Activated T-helper 2 cell treated with anti-CD3 and anti-CD28 coated beads, Interferon-gamma antibody, Interleukin-2, Interleukin-4, amounts not matched to agents 10 μg/mL and 5 μg/mL and 100 μg/mL, durations not matched to agents 14 hours and 24 hours and 36 hours (primary cell): ENCODE measurements at regions not wholly inside any gene's neighbourhood (a gene's known extent, or its start where the extent isn't known, plus 50 kb on each side); places are given as distances from the start of the nearest gene placed in this dataset.

Experiments used
- DNase-seq: peaks from one replicate; pipeline ENCODE4 v3.0.0; 2021; ENCODE audit warnings: low spot score
- H3K27ac Mint-ChIP-seq: one replicate; pipeline ENCODE4 v1.8.0; 2021; ENCODE audit warnings: mixed read lengths
- H3K27me3 Mint-ChIP-seq: one replicate; pipeline ENCODE4 v1.8.0; 2021; ENCODE audit warnings: low read depth, mixed read lengths
- H3K36me3 Mint-ChIP-seq: one replicate; pipeline ENCODE4 v1.8.0; 2021; ENCODE audit warnings: low read depth, mixed read lengths
- H3K4me1 Mint-ChIP-seq: one replicate; pipeline ENCODE4 v1.8.0; 2021; ENCODE audit warnings: low read depth, mixed read lengths
- H3K4me3 Mint-ChIP-seq: one replicate; pipeline ENCODE4 v1.8.0; 2021; ENCODE audit warnings: low read depth, mild to moderate bottlenecking, moderate library complexity, mixed read lengths
- H3K9me3 Mint-ChIP-seq: one replicate; pipeline ENCODE4 v1.8.0; 2021; ENCODE audit warnings: mixed read lengths
- intact Hi-C: fragments of 100-400 bp; cut with micrococcal nuclease; formaldehyde crosslinking; loops from one replicate; pipeline ENCODE4 v1.15.1; 2023

DNA sequence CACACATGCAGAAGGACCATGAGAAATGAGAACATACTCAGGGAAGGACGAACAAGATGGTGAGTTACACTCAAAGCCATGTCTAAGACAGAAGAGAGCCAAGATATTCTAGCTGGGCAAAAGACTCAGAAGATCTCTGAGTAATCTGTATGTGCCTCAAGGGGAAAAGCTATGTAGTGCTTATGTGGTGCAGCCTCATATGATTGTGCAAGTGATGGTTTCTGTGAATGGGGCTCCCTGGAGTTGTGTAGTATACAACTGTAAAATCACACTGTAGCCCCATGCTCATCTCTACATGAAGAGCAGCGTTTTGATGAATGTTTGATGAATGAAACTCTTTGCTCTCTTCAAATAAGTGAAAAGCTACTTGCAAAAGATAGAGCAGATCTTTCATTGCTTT lies 57.5 kb downstream of the OSR1 start:
- Mint-ChIP-seq H3K27ac (no peak overlapping the region), H3K9me3 (no peaks in the 10 kb centered on the region), H3K4me3 (no peak overlapping the region), H3K36me3 (no peaks in the 10 kb centered on the region), H3K27me3 (no peaks in the 10 kb centered on the region), H3K4me1 (no peaks in the 10 kb centered on the region)
- no peak for DNase-seq
- intact Hi-C loops, result no loop called here

DNA sequence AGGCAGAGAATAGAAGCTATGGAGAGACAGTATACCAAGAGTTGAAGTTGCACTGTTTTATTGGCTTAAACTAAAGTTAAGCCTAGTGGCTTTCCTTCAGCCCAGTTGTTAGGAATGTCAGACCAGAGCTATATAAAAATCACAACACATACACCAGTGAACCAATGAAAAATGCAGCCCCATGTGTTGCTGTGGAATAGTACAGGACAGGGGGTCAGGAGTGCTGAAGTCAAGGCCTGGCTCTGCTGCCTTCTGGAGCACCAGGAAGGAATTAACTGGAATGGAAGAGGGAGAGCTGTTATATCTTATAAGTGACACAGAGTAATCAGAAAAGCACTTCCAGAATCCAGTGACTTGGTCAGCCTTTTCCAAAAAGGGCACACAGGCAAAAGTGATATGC lies 58.9 kb downstream of the OSR1 start:
- no peaks in the 10 kb centered on the region for H3K27me3 Mint-ChIP-seq
- no peaks in the 10 kb centered on the region for H3K36me3 Mint-ChIP-seq
- H3K4me3 Mint-ChIP-seq, result no peak overlapping the region
- no peak for DNase-seq
- H3K27ac Mint-ChIP-seq, result no peak overlapping the region
- intact Hi-C loops, result no loop called here
- no peaks in the 10 kb centered on the region for H3K4me1 Mint-ChIP-seq
- H3K9me3 Mint-ChIP-seq, result no peaks in the 10 kb centered on the region

DNA sequence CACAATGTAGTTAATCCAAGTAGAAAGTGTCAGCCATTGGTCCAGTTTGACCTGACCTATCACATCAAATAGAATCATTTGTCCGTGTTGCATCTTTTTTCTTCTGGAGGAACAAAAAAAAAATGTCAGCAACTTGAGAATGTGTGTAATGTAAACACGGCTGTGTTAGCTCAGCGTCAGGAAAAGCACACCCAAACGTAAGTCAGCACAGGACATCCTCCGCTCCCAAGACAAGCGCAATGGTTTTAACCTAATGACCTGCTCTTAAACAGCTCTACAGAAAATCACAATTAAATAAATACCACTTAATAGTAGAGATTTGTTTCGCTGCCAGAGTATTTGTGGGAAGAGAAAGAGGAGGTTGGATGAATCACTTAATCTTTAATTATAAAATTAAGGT lies 59.4 kb downstream of the OSR1 start:
- intact Hi-C loops, result no loop called here
- Mint-ChIP-seq H3K27ac (no peak overlapping the region), H3K27me3 (no peaks in the 10 kb centered on the region), H3K4me1 (no peaks in the 10 kb centered on the region), H3K36me3 (no peaks in the 10 kb centered on the region), H3K9me3 (no peaks in the 10 kb centered on the region), H3K4me3 (no peak overlapping the region)
- no peak for DNase-seq

DNA sequence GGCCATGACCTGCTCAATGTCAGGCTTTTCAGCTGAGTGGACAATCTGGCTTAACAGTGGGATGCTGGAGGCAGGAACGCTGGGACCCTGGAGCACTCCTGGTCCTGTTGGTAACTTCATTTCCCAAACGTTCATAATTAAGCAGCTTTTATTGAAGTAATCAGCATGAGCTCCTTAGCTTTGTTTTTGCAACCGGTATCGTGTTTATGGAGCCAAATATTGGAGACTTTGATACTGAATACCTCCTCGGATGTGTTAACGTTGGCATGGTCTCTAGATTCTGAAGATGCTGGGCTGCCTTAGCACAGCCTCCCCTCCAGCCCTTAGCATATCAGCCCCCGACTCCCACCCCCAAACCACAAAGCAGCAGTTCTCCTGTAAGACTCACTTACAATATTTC lies 60.7 kb downstream of the OSR1 start:
- no peaks in the 10 kb centered on the region for H3K4me1 Mint-ChIP-seq
- no peak overlapping the region for H3K27ac Mint-ChIP-seq
- H3K4me3 Mint-ChIP-seq, result no peak overlapping the region
- H3K36me3 Mint-ChIP-seq, result no peaks in the 10 kb centered on the region
- H3K27me3 Mint-ChIP-seq, result no peaks in the 10 kb centered on the region
- intact Hi-C loops, result no loop called here
- no peak for DNase-seq
- no peaks in the 10 kb centered on the region for H3K9me3 Mint-ChIP-seq

DNA sequence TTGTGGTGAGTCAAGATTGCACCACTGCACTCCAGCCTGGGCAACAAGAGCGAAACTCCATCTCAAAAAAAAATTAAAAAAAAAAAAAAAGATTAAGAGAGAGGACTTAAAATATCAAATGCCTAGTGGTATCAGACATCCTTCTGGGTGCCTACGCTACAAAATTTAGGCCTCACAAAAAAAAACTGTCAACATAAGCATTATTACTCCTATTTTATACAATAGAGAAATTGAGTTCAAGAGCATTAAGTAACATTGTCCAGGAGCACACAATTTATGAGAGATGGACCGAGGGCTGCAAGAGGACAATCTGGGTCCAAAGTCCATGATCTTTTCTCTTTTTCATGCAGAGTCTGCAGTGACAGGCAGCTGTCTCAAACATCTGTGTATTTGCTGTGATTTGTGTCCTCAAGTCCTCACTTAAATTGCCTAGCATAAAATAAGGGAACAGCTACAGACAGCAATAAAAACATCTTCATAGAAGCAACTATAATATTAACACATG lies 62.4 kb downstream of the OSR1 start:
- intact Hi-C loops, result no loop called here

DNA sequence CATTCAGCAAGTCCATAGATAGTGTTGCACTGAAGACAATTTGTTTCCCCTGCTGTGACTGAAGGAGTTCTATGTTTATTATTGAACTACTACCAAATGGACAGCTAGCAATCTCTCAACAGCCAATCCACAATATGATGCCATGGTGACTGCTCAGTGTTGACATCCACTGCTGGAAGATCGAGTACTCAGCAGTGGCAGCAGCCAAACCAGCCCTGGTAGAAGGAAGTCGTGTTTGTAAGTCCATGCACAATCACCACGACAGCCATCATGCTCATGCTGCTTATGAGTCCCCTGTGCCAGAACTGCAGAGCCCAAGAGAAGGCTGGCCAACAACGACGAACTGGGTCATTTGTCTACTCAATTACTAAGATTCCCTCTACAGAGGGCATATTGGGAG lies 66.4 kb downstream of the OSR1 start:
- intact Hi-C loops, result no loop called here

More for the DNA sequence above, 62.4 kb downstream of the OSR1 start:
- Mint-ChIP-seq H3K4me1 (no peaks in the 10 kb centered on the region), H3K27me3 (no peaks in the 10 kb centered on the region), H3K27ac (no peak overlapping the region), H3K36me3 (no peaks in the 10 kb centered on the region), H3K9me3 (no peaks in the 10 kb centered on the region), H3K4me3 (no peak overlapping the region)
- DNase-seq, result no peak

DNA sequence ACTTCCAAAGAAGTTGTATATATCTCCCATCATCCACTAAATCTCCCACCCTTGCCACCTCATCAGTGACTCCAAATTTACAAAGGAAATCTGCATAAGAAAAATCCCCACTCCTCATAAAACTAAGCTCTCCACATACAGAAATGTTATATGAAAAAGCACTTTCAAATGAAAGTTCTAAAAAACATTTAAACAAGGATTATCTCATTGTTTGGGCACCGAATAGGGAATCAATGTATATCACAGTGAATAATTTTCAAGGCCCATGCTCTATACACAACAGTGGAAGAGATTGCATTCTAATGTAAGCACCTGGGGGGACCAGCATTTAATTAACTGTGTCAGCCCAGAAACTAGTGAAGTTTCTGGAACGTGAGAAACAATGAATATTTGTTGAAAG lies 70.1 kb downstream of the OSR1 start:
- Mint-ChIP-seq H3K4me1 (no peaks in the 10 kb centered on the region), H3K36me3 (no peaks in the 10 kb centered on the region), H3K9me3 (no peaks in the 10 kb centered on the region), H3K27ac (no peak overlapping the region), H3K4me3 (no peak overlapping the region), H3K27me3 (no peaks in the 10 kb centered on the region)
- intact Hi-C loops, result no loop called here
- DNase-seq, result no peak

More for the DNA sequence above, 66.4 kb downstream of the OSR1 start:
- no peaks in the 10 kb centered on the region for H3K27me3 Mint-ChIP-seq
- no peaks in the 10 kb centered on the region for H3K4me1 Mint-ChIP-seq
- H3K36me3 Mint-ChIP-seq, result no peaks in the 10 kb centered on the region
- no peaks in the 10 kb centered on the region for H3K9me3 Mint-ChIP-seq
- no peak for DNase-seq
- H3K27ac Mint-ChIP-seq, result no peak overlapping the region
- no peak overlapping the region for H3K4me3 Mint-ChIP-seq

DNA sequence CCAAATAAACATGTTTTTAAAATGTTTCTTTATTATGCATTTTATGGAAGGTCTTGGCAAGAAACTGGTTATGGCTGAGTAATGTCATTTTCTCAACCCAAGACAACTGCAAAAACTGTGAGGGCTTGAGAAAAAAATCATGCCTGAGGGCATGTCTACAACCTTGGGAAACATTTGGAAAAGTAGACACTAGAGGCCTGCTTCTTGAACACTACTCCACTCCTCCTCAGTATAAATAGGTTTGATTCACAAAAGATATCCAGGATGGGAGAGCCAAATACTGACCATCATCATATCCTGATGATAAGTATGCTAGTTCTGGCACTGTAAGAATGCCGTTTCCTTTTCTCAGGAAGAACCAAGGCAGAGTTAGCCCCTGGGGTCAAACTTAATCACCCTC lies 71.1 kb downstream of the OSR1 start:
- H3K4me1 Mint-ChIP-seq, result no peaks in the 10 kb centered on the region
- intact Hi-C loops, result no loop called here
- no peaks in the 10 kb centered on the region for H3K9me3 Mint-ChIP-seq

DNA sequence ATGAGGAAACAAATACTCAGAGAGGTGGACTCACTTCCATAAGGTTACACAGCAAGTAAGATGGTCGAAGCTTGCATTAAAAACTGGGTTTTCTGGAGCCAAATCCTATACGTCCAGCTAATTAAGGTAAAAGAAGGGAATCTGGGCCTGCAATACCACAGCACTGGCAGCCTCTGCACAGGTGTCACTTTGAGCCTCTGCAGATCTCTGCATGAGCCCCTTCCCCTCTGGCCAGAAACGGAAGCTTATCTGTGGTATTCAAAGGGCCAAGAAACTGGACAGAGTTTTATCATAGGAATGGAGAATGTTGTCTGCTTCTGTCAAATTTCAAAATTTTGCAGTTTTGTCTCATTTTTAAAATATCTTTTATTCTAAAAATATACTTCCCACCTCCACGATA lies 76.1 kb downstream of the OSR1 start:
- no peaks in the 10 kb centered on the region for H3K9me3 Mint-ChIP-seq
- H3K4me1 Mint-ChIP-seq, result no peaks in the 10 kb centered on the region
- H3K27me3 Mint-ChIP-seq, result no peaks in the 10 kb centered on the region
- intact Hi-C loops, result no loop called here
- no peak for DNase-seq
- H3K36me3 Mint-ChIP-seq, result no peaks in the 10 kb centered on the region
- no peak overlapping the region for H3K4me3 Mint-ChIP-seq
- no peak overlapping the region for H3K27ac Mint-ChIP-seq

More for the DNA sequence above, 71.1 kb downstream of the OSR1 start:
- Mint-ChIP-seq H3K4me3 (no peak overlapping the region), H3K27ac (no peak overlapping the region), H3K36me3 (no peaks in the 10 kb centered on the region), H3K27me3 (no peaks in the 10 kb centered on the region)
- no peak for DNase-seq

DNA sequence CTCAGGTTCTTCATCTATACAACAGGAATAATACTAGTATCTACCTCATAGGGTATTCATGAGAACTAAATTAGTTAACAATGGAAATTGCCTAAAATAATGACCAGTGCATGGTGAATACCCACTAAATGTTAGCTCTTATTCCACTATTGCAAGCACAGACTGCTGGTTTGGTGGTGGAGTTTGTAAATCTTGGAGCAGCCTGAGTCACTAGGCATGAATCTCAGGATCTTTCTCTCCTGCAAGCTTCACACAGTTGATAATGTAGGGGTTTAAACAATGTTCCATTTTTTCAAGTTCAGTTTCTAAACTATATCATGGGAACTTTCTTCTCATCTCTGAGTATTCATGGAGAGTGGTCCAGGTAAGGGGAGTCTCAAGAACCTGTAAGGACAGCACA lies 84.0 kb downstream of the OSR1 start:
- Mint-ChIP-seq H3K9me3 (no peaks in the 10 kb centered on the region), H3K27ac (no peak overlapping the region), H3K27me3 (no peaks in the 10 kb centered on the region), H3K36me3 (no peaks in the 10 kb centered on the region), H3K4me3 (no peak overlapping the region), H3K4me1 (no peaks in the 10 kb centered on the region)
- intact Hi-C loops, result no loop called here
- no peak for DNase-seq

DNA sequence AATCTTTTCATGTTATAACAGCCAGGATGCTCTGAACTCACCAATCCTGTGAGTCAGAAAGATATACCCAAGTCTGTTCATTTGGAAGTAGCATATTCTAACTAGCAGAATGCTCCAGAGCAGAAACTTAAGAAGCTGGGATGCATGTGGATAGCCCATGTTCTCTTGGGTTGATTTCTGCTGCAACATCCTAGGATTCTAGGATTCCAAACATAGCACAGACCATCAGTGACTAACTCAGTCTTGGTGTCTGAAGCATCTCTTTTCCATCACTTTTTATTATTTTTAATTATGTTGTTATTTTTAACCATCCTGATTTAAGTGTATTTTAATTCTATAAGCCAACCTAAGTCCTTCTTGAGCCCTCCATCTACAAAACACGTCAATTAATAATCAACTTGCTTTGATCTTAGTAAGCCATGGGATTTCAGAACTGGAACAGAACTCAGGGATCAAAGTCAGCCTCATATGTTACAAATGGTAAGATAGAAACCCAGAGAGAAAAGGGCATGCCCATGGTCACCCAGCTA lies 85.4 kb downstream of the OSR1 start:
- H3K9me3 Mint-ChIP-seq, result no peaks in the 10 kb centered on the region
- intact Hi-C loops, result no loop called here
- H3K27ac Mint-ChIP-seq, result no peak overlapping the region
- no peaks in the 10 kb centered on the region for H3K36me3 Mint-ChIP-seq
- H3K27me3 Mint-ChIP-seq, result no peaks in the 10 kb centered on the region
- no peaks in the 10 kb centered on the region for H3K4me1 Mint-ChIP-seq
- no peak for DNase-seq
- no peak overlapping the region for H3K4me3 Mint-ChIP-seq

DNA sequence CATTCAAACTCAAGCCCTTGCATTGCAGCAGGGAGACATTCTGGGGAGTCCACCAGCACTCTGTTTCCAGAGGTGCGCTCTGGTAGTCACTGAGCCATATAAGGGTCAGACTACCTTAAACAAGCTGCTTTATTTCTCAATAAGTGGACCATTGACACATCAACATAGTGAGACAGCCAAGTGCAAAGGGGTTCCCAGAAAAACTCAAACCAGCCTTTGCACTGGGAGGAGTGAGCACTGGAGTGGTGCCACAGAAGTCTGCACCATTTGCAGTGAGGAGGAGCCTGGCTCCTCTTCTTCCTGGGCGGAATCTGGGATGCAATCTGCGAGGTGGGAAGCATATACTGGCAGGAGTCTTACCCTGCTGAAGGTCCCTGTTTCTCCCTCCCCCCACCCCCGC lies 86.4 kb downstream of the OSR1 start:
- Mint-ChIP-seq H3K4me3 (no peak overlapping the region), H3K27ac (no peak overlapping the region), H3K4me1 (no peaks in the 10 kb centered on the region), H3K27me3 (no peaks in the 10 kb centered on the region), H3K9me3 (no peaks in the 10 kb centered on the region), H3K36me3 (no peaks in the 10 kb centered on the region)
- intact Hi-C loops, result no loop called here
- no peak for DNase-seq

DNA sequence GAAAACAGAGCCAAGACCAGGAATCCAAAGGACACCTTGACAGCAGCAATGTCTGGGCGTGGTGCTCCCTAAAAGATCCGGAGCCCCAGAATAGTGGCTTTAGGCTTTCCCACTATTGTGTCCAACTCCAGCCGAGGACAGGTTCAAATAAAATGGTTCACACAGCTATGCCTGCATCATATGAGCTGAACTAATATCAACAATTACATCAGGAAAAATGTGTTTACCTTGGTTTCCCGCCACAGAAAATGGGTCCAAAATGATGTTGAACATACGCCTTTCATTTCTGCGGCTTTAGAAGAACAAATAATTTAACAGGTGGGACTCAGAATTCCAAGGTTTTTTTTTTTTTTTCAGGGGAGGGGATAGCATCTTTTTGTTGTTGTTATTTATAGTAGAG lies 93.6 kb downstream of the OSR1 start:
- DNase-seq, result no peak
- Mint-ChIP-seq H3K27me3 (no peaks in the 10 kb centered on the region), H3K9me3 (no peaks in the 10 kb centered on the region), H3K36me3 (no peaks in the 10 kb centered on the region), H3K27ac (no peak overlapping the region), H3K4me1 (no peaks in the 10 kb centered on the region), H3K4me3 (no peak overlapping the region)
- intact Hi-C loops, result no loop called here

DNA sequence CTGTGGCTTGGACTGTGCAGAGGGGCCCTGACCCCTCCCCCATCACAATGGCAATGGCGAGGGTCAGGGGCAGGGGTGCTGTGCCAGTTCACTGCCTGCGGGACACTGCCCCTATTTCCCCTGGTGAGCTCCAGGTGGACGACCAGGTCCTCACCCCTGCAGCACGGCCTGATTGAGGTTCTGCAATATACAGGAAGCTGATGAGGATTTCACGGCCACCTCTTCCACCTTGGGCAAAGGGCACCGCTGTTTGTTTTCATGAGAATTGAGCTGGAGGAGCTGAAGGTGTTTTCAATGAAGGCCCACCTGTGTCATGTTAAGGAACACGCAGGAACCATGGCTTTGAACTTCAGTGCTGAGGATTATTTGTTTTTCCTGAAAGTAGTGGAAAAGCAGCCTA lies 96.3 kb downstream of the OSR1 start:
- Mint-ChIP-seq H3K27ac (no peak overlapping the region), H3K36me3 (no peaks in the 10 kb centered on the region), H3K4me3 (no peak overlapping the region), H3K9me3 (no peaks in the 10 kb centered on the region), H3K27me3 (no peaks in the 10 kb centered on the region), H3K4me1 (no peaks in the 10 kb centered on the region)
- no peak for DNase-seq
- intact Hi-C loops, result no loop called here
